H1 (cell line): ENCODE measurements at regions not wholly inside any gene's neighbourhood (a gene's known extent, or its start where the extent isn't known, plus 50 kb on each side); places are given as distances from the start of the nearest gene placed in this dataset.

ENCODE experiments used
- EP300 ChIP-seq, 2 experiments: IDR thresholded peaks; 1 replicate in 1 of 2; 2 replicates in 1 of 2; pipeline ENCODE4 v1.6.1; 2011 to 2012; ENCODE audit warnings: low read depth in 2 of 2, low read length in 2 of 2, mild to moderate bottlenecking in 2 of 2, borderline replicate concordance in 1 of 2, inconsistent platforms in 1 of 2, moderate library complexity in 1 of 2
- FOSL1 ChIP-seq: IDR thresholded peaks from 2 replicates; pipeline ENCODE4 v1.6.1; 2011; ENCODE audit warnings: mild to moderate bottlenecking, low read depth, low read length, moderate library complexity; ENCODE audit not compliant: insufficient read depth
- GTF2F1 ChIP-seq: IDR thresholded peaks from 2 replicates; pipeline ENCODE4 v1.6.1; 2012; ENCODE audit warnings: low read depth, low read length, improper control_type of control experiment, borderline replicate concordance
- SP1 ChIP-seq: IDR thresholded peaks from 2 replicates; pipeline ENCODE4 v1.6.1; 2011; ENCODE audit warnings: low read depth, low read length
- SRF ChIP-seq: IDR thresholded peaks from 2 replicates; pipeline ENCODE4 v1.6.1; 2011; ENCODE audit warnings: mild to moderate bottlenecking, low read depth, low read length, moderate library complexity

DNA sequence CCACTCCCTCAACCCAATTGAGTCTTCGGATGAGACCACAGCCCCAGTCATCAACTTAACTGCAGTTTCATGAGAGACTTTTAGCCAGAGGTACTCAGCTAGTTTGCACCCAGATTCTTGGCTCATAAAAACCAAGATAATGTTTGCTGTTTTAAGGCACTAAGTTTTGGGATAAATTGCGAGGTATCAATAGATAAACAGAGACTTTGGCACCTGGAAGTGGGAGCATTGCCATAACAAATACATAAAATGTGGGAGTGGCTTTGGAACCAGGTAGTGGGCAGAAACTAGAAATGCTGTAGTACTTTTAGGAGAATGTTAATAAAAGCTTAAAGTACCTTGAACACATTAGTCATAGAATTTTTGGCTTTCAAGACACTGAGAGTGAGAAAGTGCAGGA, 439.8 kb downstream of the SH3GL2 start (continued):
- no peak for TF ChIP-seq FOSL1
- no peak for TF ChIP-seq SP1
- TF ChIP-seq EP300 (IDR thresholded peaks at IDR 0.05; ENCODE audit: borderline replicate concordance in 1 of 2, low read depth in 2 of 2, low read length in 2 of 2), result no peak
- no peak for TF ChIP-seq SRF
- TF ChIP-seq GTF2F1, result no peak
